ENCODE measurements at regions not wholly inside any gene's neighbourhood (a gene's known extent, or its start where the extent isn't known, plus 50 kb on each side); places are given as distances from the start of the nearest gene placed in this dataset.
"Not testable (repeated sequence)": the region's sequence is repeated elsewhere in the genome, so short reads cannot be mapped to it uniquely, and the experiment has no call there.

DNA sequence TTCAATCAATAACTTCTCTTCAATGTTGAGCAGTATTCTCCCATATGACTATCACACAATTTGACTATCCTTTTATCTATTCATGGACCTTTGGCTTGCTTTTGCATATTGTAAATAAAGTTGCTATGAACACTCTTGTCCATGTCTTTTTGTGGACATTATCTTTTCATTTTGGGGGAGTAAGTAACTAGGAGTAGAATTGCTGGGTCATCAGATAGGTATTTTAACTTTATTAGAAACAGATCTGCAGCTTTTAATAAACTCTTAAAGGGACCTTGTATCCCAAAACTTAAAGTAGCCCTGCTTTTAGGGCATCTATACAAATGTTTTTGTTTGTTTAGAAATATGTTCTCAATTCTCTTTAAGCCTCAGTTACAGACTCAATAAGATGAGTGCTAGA, 614.2 kb upstream of the CITED2 start:
- DNase-seq: no peak

DNA sequence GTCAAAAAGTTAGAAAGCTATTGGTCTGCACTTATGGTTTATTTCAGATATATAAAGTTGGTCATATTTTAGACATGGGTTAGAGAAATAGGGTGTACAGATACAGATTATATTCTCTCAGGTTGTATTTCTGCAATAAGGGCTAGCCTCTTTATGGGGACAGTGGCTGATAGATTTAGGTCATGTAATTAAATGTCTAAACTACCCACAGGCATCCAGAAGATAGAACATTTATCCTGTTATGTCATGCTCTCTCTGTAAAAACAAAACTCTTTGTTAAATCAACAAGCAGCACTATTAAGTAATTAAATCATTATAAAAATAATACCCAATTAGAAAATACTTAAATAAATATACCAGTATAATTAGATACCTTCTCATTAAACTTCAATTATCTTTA, 612.6 kb upstream of the CITED2 start:
- no peak for DNase-seq

DNA sequence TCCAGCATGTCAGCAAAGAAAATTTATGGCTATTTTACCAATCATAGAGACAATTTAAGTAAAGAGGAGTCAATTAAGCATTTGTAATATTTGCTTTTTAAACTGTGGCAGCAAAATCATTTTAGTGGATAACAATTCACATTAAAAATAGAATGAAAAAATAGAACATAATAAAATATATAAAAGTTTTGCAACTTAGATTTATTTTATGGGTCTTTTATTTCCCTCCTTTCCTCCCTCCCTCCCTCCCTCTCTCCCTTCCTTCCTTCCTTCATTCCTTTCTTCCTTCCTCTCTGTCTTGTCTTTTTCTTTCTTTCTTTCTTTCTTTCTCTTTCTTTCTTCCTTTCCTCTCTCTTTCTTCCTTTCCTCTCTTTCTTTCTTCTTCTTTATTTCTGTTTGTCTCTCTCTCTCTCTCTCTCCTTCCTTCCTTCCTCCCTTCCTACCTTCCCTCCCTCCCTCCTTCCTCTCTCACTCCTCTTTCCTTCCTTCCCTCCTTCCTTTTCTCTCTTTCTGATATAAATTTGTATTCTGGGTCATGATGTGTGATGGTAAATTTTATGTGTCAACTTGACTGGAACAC, 610.9 kb upstream of the CITED2 start:
- no peak for DNase-seq

DNA sequence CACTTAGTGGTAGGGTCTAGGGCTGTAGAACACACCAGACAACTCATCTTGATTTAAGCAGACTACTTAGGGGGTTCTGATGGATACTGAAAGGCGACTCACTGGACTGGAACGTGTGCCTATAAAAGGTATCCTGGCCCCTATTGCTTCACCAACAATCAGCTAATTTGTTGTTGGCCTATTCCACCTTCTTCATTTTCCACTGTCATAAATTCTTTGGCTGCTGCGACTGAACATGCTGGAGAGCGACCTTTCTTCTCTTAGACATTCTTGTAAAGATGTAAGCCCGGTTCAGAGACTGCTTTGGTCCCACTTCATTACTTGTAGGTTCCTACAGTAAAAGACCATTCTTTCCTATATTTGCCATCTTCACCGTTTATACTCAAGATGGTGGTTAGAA, 609.9 kb upstream of the CITED2 start:
- no peak for DNase-seq

DNA sequence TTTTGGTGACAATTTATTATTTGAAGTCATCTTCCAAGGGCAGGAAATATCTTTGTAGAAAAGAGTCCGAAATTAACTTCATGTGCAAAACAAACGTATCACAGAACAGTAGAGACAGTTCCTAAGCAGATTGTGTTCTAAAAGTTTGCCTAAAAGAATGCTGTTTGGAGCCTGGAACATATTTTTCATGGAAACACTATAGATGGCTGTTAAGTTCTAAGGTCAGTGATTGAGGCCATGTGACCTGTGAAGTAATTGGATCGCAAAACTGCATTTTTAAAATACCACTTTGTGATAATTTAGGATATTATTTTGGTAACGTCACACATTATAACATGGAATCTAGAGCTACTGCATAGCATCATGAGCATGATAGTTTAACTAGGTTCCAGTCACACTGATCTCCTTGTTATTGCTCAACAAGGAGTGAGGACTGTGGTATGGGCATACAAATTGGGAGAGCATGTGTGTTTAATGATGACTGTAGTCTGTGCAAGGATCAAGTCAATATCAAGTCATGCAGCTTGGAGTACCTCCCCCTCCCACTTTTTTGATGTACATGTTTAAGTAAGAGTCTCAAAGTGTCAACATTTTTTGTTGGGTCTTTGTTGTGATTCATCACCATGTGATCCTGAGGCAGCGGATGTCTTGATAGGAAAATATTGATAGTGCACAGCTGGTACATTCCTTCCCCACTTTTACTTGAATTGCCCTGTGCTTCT, 609.3 kb upstream of the CITED2 start:
- no peak for DNase-seq

DNA sequence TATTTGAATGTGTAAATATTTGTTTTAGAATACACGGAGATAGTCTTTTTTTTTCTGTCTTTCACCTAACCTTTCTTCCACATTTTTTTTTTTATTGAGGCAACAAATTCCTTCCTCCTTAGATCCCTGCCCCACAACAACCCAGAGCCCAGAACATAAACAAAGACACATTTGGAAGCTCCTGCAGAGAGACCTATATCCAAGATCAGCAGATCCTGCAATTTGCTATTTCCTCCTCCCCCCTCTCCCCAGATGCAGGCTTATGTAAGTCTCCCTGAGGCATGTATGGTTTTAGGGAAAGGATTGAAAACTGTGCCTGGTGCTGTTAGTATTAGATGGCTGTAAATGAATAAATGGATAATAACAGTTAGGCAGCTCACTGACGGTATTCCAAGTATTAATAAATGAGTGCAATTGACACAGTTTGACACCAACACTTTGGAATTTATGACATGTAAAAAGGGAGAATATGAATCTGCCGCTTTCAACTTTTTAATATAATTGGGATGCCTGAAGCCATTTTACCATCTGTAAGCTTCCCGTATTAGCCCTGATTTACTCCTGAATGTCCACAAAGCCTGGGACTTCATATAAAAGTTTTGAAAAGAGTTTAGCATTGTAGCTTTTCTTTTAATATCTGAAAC, 608.3 kb upstream of the CITED2 start:
- no peak for DNase-seq

DNA sequence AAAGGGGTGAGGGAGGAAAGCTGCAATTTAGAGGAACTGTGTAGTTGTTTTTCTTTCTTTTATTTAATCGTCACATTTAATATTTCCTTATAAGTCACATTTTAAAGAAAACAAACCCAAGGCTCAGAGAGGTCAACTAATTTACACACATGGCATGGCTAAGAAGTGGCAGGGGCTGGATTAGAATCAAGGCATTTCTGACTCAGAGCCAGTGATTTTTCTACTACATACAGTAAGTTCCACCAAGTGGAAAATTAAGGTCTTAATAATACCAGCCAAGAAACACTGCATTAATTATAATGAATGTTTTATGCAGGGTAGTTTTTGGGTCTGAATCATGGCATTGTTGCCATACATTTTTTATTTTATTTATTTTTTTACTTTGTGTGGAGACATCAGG, 607.7 kb upstream of the CITED2 start:
- DNase-seq: no peak

DNA sequence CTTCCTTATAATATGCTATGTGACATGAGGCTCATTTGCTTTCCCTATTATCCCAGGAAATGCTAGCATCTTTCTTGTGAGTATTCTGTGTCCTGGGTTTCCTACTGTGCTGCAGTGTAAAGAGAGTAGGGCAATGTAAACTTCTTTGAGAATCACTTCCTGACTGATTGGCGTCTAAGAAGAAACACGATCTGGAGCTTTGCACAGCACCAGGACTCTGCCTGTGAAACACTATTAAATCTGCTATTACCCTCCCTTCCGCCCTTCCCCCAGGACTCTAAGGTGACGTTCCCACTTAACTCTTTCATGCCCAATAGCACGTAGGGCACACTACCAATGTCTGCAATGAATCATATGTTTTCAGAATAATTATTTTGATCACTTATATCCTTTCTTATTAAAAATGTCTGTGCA, 607.3 kb upstream of the CITED2 start:
- no peak for DNase-seq

DNA sequence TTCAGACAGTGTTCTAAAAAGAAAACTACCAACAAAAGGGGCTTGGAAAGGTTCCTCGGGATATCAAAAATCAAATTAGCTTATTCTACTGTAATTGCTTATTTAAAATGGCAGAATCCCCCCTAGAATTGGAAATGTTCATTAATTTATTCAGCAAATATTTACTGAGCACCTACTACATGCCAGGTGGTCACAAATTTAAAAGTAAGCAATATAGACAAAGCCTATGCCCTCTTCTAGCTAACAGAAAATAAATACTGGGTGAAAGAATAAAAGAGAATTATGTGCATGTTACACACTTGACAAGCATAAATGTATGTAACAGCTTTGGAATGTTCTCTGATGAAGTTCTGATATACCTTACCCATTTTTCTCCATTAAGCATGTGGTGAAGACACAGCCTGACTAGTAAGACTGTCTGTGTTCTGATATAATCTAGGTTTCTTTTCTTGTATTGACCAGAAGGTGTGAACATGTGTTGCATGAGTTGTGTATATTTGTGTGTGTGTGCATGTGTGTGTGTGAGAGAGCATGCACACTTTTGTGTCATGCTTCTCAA, 606.7 kb upstream of the CITED2 start:
- DNase-seq: no peak

DNA sequence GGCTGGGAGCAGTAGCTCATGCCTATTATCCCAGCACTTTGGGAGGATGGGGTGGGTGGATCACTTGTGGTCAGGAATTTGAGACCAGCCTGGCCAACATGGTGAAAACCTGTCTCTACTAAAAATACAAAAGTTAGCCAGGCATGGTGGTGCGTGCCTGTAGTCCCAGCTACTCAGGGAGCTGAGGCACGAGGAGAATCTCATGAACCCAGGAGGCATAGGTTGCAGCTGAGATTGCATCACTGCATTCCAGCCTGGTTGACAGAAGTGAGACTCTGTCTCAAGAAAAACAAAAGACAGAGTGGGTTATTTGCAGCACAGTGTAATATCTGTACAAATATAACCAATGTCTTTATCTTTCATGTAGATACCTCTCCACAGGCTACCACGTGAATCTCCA, 606.2 kb upstream of the CITED2 start:
- not testable (repeated sequence) for DNase-seq

DNA sequence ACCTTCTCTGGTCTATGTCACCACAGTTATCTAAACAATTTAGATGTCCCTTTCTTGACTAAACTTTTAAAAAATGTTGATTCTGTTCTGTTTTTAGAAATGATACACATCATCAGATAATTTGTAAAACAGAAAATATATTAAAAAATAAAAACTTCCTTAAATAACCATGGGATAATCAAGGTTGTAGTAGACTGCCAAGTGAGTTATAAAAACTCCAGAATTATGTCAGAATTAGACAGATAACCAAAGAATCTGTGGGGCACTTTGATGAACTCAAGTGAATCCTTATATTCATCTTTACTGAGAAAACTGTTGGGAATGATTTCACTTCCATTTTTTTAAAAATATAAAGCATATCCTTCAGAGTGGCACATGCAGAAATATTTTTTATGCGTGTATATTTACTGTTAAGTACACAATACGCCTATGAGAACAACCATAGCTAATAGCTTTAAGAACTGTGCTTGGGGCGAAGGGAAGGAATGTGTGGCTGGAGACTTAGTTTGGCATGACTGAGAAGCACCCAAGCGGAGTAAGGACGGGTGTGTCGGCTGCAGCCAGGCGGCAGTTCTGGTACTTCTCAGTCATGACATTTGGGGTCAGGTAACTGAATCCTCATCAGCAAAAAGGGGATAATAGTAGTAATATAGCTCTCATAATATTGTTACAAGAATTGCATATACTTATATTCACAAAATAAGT, 604.7 kb upstream of the CITED2 start:
- no peak for DNase-seq

DNA sequence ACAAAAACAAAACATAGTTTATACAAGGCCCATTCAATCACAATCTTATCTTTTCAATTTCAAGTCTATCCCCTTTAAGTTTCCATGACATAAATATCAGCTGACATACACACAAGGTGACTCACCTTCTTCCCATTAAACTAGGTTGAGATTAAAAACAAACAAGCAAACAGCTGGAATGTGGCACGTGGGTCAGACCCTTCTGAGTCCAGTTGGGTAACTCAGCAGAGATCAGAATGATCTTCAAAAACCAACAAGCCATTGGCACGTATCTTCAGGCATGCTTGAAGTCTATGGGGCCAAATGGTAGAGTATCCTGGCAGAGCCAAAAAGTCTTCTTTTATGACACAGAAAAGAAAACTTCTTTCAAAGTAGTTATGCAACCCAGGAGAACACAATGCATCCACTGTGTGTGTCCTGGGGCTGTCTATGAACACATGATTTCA, 603.5 kb upstream of the CITED2 start:
- no peak for DNase-seq

DNA sequence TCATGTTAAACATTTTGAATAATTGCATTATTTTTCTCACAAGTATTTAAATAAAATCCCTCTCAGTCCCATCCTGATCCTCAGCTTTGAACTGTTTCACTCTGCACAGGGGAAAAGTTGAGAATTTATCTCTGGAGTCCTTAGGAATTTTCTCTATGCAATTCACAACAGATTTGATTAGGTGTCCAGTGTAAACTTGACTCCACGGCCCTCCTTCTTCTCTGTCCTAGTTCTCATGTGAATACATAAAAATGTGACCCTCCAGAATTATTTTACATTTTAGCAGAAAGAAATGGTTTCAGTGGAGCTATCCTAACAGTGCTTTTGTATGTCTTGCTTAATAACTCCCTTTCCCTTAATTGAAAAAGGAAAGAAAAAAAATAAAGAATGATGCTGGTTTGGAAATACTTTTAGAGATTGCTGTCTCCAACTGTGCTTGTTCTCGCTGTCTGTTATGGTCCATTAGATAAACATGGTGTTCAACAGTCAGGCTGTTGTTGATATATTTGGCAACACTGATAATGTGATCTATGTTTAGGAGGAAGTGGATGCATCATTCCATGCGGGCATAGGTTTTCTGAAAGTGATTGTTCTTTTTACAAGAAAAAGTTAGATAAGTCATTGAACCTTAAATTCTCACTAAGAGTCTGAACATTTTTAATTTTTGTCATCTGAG, 599.4 kb upstream of the CITED2 start:
- no peak for DNase-seq

DNA sequence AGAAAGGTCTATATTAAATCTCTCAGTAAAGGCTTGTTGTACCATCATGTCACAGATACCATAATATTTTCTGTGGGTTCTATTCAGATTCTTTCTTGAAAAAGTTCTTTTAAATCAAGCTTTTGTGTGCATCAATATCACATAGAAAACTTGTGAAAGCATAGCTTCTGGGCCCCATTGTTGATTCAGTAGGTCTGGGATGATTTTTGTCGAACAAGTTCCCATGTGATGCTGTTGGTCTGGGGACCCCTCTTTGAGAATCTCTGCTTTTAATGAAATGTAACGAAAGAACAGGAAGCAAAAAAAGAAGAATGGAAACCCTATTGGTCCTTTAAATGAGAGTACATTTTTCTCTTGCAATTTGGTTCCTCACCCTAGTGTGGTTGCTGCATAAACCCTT, 597.7 kb upstream of the CITED2 start:
- DNase-seq: no peak

DNA sequence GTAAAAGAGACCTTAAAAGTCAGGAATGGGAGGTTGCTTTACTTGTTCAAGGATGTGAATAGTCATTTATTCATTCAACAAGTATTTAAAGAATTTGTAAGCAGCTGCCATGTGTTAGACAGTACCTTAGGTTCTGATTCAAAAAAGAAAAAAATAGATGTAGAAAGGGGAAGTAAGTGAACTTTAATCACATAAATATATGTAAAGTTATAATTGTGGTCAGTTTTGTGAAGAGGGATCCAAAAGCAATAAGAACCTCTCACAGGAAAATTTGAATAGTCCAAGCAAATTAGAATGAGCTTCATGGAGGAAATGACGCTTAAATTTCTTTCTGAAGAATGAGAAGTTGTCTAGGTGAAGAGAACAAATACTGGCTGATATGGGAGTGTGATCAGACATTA, 596.1 kb upstream of the CITED2 start:
- no peak for DNase-seq

DNA sequence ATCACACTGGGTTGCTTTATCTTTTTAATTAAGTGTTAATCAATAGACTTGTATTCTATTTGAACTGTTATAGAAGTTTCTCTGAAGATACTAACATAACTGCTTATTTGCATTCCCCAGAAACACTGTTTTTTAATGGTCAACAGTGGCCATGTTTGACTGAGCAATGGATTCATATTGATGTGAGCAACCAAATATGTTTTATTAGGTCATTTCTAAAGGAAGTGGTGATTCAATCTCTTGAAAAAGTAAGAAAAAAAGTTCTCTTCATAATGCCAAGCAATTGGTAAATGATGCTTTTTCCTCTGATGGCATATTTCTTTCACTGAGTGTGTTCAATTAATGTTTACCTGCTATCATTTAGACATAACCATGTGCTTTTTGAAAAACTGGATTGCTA, 593.0 kb upstream of the CITED2 start:
- DNase-seq: no peak

DNA sequence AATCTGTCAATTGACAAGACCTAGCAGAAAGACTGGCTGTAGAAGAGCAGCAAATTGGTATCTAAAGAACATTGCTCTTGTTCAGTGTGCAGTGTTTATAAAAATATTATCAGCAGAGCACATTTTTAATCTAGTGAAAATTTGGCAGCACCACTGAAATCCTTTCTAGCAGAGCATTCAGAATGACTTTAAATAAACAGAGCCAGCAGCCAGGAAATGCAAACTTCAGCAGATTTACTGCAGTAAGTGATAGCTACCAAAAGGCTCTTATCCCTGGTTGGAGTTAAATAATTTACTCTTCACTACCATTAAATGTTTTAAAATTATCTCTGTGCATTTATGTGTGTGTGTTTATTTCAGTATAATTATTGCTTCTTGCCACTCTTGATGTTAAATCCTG, 590.9 kb upstream of the CITED2 start:
- no peak for DNase-seq

DNA sequence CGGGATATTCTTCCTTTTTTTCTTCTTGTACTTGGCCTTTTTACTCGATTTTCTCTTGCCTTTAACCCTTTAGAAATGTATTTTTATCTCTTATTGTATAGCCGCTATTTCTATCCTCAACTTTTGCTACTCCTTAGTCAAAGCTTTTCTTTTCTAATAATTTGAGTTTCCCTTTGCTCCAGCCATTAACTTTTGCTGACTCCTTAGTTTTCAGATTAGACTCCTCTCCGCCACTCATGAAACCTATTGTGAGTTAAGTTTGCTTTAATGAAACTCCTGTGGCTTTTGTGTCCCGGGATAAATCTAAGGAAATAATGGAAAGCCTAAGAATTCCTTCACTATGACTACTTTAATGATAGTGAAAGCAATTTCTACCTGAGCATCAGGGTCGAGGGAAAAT, 590.3 kb upstream of the CITED2 start:
- no peak for DNase-seq

DNA sequence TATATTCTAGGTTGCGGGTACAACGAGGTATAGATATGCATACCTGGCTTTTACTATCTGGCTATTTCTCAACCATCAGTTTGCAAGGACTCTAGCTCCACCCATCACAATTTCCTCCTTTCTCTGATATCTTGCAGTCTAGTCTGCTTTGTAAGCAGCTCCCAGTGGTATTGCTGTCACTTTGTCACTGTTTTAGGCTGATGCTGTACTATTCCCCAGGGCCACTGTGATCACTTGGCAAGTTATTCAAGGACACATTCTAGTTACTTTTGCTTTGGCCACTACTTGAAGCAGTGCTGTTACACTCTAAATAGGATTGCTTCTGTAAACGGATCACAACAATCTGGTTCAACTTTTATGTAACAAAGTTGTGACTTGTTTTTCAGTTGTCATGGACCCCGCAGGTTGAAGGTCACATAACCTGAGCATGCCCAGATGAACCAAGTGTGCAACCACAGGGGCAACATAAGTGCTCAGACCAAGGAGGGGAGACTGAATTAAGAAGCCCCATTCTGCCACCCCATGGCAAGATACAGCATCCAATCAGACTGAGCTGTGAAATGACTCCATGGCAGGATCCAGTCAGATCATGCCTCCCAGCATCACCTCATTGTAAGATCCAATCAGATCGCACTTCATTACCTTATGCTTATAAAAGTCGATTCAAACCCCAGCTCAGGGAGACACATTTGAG, 588.4 kb upstream of the CITED2 start:
- no peak for DNase-seq

DNA sequence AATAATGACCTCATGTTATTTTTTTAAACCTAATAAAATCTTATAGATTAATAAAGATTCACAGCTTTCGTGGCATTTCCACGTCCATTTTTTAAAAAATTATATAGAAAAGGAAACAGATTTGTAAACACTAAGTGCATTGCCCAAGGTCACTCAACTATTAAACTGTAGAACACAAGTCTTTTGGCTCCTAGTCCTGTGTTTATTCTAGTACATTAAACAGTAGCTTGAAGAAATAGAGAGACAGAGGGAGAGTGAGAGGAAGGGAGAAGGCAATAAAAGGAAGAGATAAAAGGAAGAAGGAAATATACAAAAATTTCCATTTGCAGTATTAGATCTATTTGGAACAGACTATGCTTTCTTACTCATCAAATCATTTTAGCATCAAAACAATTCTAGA, 586.7 kb upstream of the CITED2 start:
- DNase-seq: no peak

DNA sequence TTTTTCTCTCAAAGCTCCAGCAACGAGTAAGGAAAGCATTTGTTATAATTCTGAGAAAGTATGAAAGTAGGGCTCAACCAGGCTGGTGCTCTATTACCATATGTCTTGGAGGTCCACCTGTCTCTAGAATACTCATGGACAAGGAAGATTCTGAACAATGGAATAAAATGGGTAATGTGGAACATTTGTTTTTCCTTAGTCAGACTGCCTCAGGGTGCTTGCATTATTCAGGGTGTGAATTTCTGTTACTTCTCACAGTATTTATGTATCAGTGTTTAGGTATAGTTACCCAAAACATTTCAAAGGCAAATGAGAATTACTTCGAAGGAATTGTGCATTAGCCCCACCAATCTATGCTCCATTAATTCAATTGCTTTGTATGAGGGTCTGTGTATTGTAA, 586.2 kb upstream of the CITED2 start:
- DNase-seq: no peak

Measured in NCI-H510A (cell line).